AG09319 (cell line): ENCODE measurements at regions not wholly inside any gene's neighbourhood (a gene's known extent, or its start where the extent isn't known, plus 50 kb on each side); places are given as distances from the start of the nearest gene placed in this dataset.

Experiments
- DNase-seq: peaks from one replicate; pipeline ENCODE4 v3.0.0-alpha.2; 2010; ENCODE audit warnings: low read depth; ENCODE audit errors: extremely low read depth
- TF ChIP-seq, protein P1 (sequence below): IDR thresholded peaks from 2 replicates; pipeline ENCODE4 v1.5.1; 2011; ENCODE audit warnings: low read depth, mild to moderate bottlenecking, inconsistent platforms, low read length, moderate library complexity

DNA sequence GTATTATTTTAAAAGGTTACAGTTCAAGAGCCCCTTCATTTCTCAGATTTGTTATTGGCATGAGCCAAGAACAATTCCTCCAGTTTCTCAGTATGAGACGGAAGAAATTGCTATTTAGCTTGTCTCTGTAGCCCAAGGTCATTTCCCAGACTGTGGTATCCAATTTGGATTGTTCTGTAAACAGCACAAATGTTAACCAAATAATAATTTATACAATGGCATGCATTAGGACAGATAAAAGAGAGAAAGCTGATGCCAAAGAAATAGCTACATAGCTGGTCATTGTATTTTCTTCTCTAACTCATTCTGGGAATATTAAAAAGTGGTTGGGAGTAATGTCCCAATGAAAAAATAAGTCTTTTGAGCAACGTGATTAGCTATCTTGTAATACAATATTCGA, 134.6 kb upstream of the NPY2R start:
- TF ChIP-seq, protein P1, sequence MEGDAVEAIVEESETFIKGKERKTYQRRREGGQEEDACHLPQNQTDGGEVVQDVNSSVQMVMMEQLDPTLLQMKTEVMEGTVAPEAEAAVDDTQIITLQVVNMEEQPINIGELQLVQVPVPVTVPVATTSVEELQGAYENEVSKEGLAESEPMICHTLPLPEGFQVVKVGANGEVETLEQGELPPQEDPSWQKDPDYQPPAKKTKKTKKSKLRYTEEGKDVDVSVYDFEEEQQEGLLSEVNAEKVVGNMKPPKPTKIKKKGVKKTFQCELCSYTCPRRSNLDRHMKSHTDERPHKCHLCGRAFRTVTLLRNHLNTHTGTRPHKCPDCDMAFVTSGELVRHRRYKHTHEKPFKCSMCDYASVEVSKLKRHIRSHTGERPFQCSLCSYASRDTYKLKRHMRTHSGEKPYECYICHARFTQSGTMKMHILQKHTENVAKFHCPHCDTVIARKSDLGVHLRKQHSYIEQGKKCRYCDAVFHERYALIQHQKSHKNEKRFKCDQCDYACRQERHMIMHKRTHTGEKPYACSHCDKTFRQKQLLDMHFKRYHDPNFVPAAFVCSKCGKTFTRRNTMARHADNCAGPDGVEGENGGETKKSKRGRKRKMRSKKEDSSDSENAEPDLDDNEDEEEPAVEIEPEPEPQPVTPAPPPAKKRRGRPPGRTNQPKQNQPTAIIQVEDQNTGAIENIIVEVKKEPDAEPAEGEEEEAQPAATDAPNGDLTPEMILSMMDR = no peak
- no peak for DNase-seq

GRCh38 chr4:155076256-155076785, 132.1 kb upstream of the NPY2R start:
- TF ChIP-seq, protein P1 = no peak
- DNase-seq = no peak

- no peak for DNase-seq
- TF ChIP-seq, protein P1 = no peak
These were observed 130.8 kb upstream of the NPY2R start for GRCh38 chr4:155077452-155078229.

DNA sequence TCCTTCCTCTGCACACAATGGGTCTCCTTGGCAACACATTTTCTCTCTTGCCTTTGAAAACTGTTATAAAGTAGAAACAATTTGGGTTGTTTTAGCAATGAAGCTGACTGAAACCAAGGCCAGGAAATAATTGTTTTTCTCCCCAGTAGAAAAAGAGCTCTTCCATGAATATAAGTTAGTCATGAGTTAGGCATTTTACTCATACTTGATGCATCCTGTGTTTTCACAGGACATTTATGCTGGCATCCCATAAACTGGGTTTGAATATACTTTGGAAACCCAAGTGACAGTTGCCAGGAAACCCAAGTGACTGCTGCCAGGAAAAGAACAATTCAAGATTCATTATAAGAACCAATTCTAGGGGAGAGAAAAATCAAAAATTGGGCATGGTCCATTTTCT, 128.6 kb upstream of the NPY2R start:
- no peak for DNase-seq
- TF ChIP-seq, protein P1 = no peak

GRCh38 chr4:155081222-155081621, 127.2 kb upstream of the NPY2R start:
- TF ChIP-seq, protein P1 = no peak
- no peak for DNase-seq

DNA sequence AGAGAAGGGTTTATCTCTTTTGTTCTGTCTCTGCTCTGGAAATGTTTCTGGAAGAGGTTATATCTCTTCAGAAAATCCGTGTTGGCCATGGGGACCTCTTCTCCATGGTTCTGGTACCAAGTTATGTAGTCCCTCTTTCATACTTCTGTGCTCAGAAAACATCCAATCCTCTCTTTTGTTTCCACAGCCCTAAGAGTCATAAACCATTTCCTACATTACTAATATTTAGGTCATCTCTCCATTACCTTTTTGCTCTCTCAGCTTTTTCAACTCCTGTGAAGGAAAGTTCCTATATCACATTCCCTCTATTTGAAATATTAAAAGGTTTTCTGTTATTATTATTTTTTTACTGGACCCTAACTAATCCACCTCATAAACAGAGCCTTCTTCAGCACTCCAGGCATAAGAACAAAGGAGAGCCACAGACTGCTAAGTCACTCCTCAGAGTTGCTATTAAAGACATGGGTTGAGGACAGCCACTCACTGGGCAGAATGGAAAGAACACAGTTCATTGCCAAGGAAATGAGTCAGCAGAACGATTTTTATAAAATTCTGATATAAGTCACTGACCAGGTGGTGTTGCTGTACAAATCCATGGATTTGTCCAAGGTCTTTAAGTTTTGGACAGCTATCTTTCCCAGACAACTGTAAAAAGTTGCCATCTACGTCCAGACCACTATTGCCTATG, 122.4 kb upstream of the NPY2R start:
- TF ChIP-seq, protein P1 = no peak
- DNase-seq = no peak

- TF ChIP-seq, protein P1 = no peak
- DNase-seq = no peak
These were observed 114.1 kb upstream of the NPY2R start for GRCh38 chr4:155094201-155094820.
